Transverse colon (tissue), 4 donors: ENCODE measurements at regions not wholly inside any gene's neighbourhood (a gene's known extent, or its start where the extent isn't known, plus 50 kb on each side); places are given as distances from the start of the nearest gene placed in this dataset.

Experiments used
- DNase-seq: peaks from one replicate; pipeline ENCODE4 v3.0.0-alpha.2; 2019
- H3K27ac ChIP-seq, 4 donors: fragments of 200-600 bp; sonication (generic); 2 replicates each; pipeline ENCODE4 v1.5.1; 2016 to 2018; ENCODE audit warnings: inconsistent platforms in 4 of 4
- H3K27me3 ChIP-seq: fragments of 200-600 bp; sonication (generic); 2 replicates; pipeline ENCODE4 v1.5.1; 2017; ENCODE audit warnings: inconsistent platforms
- H3K36me3 ChIP-seq, 4 donors: fragments of 200-600 bp; sonication (generic); 2 replicates each; pipeline ENCODE4 v1.5.1; 2017 to 2019; ENCODE audit warnings: inconsistent platforms in 4 of 4
- H3K4me1 ChIP-seq, 4 donors: fragments of 200-600 bp; sonication (generic); 2 replicates each; pipeline ENCODE4 v1.5.1; 2017 to 2020; ENCODE audit warnings: inconsistent platforms in 4 of 4
- H3K4me3 ChIP-seq, 4 donors: fragments of 200-600 bp; sonication (generic); 1 replicate in 1 of 4; 2 replicates in 3 of 4; pipeline versions ENCODE4 v1.5.1 to v1.6.1; 2017 to 2019; ENCODE audit warnings: inconsistent platforms in 4 of 4
- H3K9me3 ChIP-seq, 2 donors: fragments of 200-600 bp; sonication (generic); 2 replicates each; pipeline ENCODE4 v1.5.1; 2017 to 2019; ENCODE audit warnings: inconsistent platforms in 2 of 2
- CTCF ChIP-seq, 5 experiments: fragments of 200-600 bp in 3 of 5; fragments of 450-650 bp in 2 of 5; sonication (generic) in 3 of 5; IDR thresholded peaks; 1 replicate in 2 of 5; 2 replicates in 3 of 5; pipeline ENCODE4 v1.5.1; 2016 to 2017; ENCODE audit warnings: antibody characterized with exemption in 5 of 5, inconsistent platforms in 3 of 5, mild to moderate bottlenecking in 2 of 5, moderate library complexity in 1 of 5
- EP300 ChIP-seq: sonication (generic); formaldehyde crosslinking; IDR thresholded peaks from one replicate; pipeline ENCODE4 v1.6.1; 2017; ENCODE audit warnings: antibody characterized with exemption, low read depth
- POLR2A ChIP-seq: fragments of 450-650 bp; IDR thresholded peaks from one replicate; pipeline ENCODE4 v1.6.1; 2016; ENCODE audit warnings: antibody characterized with exemption, mild to moderate bottlenecking, moderate library complexity
- POLR2AphosphoS5 ChIP-seq, 3 donors: sonication (generic); formaldehyde crosslinking; IDR thresholded peaks; one replicate each; pipeline ENCODE4 v1.6.1; 2016; ENCODE audit warnings: antibody characterized with exemption in 3 of 3
- WGBS, 2 donors: methylation state at CpG; one replicate each; pipeline ENCODE4 v1.1.5; 2018; ENCODE audit warnings: low coverage in 1 of 2; 5-methylcytosine and 5-hydroxymethylcytosine counted together
- in situ Hi-C, 4 donors: fragments of 200-750 bp; cut with MboI; loops; one replicate each; pipeline versions ENCODE4 v1.15.0 to v1.15.1; 2017; ENCODE audit warnings: low sequenced_read_pairs in 3 of 4, low pct_ligation_motif_present in 1 of 4, low pct_unique_long_range_greater_than_20kb in 1 of 4
- intact Hi-C: fragments of 100-400 bp; cut with DNase I; formaldehyde crosslinking; loops from one replicate; pipeline ENCODE4 v1.15.1; 2023; ENCODE audit warnings: low total_unique reads

- no peak for TF ChIP-seq CTCF (IDR thresholded peaks at IDR 0.05)
- no peak for TF ChIP-seq EP300
- TF ChIP-seq POLR2AphosphoS5 (IDR thresholded peaks at IDR 0.05) = no peak
- no peak for TF ChIP-seq POLR2A
- Histone ChIP-seq H3K4me3 (no peak overlapping the region), H3K36me3 (no peaks in the 10 kb centered on the region), H3K9me3 (no peaks in the 10 kb centered on the region), H3K27me3 (no peaks in the 10 kb centered on the region), H3K27ac (no peak overlapping the region), H3K4me1 (no peaks in the 10 kb centered on the region)
- in situ Hi-C loops = no loop called here
- intact Hi-C loops = no loop called here
- 34 to 35% methylated on average over 2 to 4 of the region's 4 CpGs for whole genome bisulfite sequencing, 2 donors
- DNase-seq = no peak
Observed at GRCh38 chr1:64330839-64331238, 127.4 kb downstream of the UBE2U start.

GRCh38 chr1:64335636-64336035, 132.2 kb downstream of the UBE2U start:
- intact Hi-C loops (no loop called here), in situ Hi-C loops (no loop called here)
- no peak for DNase-seq
- TF ChIP-seq CTCF (IDR thresholded peaks at IDR 0.05) = no peak
- no peak for TF ChIP-seq POLR2AphosphoS5 (IDR thresholded peaks at IDR 0.05)
- TF ChIP-seq EP300 = no peak
- TF ChIP-seq POLR2A = no peak
- H3K4me1 ChIP-seq = no peaks in the 10 kb centered on the region
- H3K9me3 ChIP-seq = no peaks in the 10 kb centered on the region
- H3K36me3 ChIP-seq = no peaks in the 10 kb centered on the region
- no peak overlapping the region for H3K4me3 ChIP-seq
- 59 to 78% methylated on average over 4 of the region's 4 CpGs for WGBS, 2 donors
- H3K27ac ChIP-seq = no peak overlapping the region
- H3K27me3 ChIP-seq = no peaks in the 10 kb centered on the region

- in situ Hi-C loops (no loop called here), intact Hi-C loops (no loop called here)
- Histone ChIP-seq H3K4me3 (no peak overlapping the region), H3K27me3 (no peaks in the 10 kb centered on the region), H3K27ac (no peak overlapping the region), H3K4me1 (no peaks in the 10 kb centered on the region), H3K36me3 (no peaks in the 10 kb centered on the region), H3K9me3 (no peaks in the 10 kb centered on the region)
- TF ChIP-seq CTCF (IDR thresholded peaks at IDR 0.05) = no peak
- no peak for TF ChIP-seq POLR2AphosphoS5 (IDR thresholded peaks at IDR 0.05)
- TF ChIP-seq EP300 = no peak
- TF ChIP-seq POLR2A = no peak
- WGBS, 2 donors = 74 to 84% methylated on average over 3 to 4 of the region's 4 CpGs
- no peak for DNase-seq
Observed at GRCh38 chr1:64337475-64337874, 132.5 kb upstream of the CACHD1 start.

GRCh38 chr1:64337926-64338325, 132.0 kb upstream of the CACHD1 start:
- Histone ChIP-seq H3K4me1 (no peaks in the 10 kb centered on the region), H3K36me3 (no peaks in the 10 kb centered on the region), H3K9me3 (no peaks in the 10 kb centered on the region), H3K27me3 (no peaks in the 10 kb centered on the region), H3K27ac (no peak overlapping the region), H3K4me3 (no peak overlapping the region)
- intact Hi-C loops (no loop called here), in situ Hi-C loops (no loop called here)
- no peak for TF ChIP-seq POLR2A
- TF ChIP-seq EP300 = no peak
- TF ChIP-seq CTCF (IDR thresholded peaks at IDR 0.05) = no peak
- no peak for TF ChIP-seq POLR2AphosphoS5 (IDR thresholded peaks at IDR 0.05)
- 41 to 76% methylated on average over 3 to 4 of the region's 4 CpGs for WGBS, 2 donors
- DNase-seq = no peak
